Glutamatergic neuron (in vitro differentiated cells): ENCODE measurements at regions not wholly inside any gene's neighbourhood (a gene's known extent, or its start where the extent isn't known, plus 50 kb on each side); places are given as distances from the start of the nearest gene placed in this dataset.

ENCODE experiments used
- DNase-seq: peaks from one replicate; pipeline ENCODE4 v3.0.0; 2022
- H3K27ac Mint-ChIP-seq: one replicate; pipeline ENCODE4 v1.8.0; 2020; ENCODE audit warnings: mild to moderate bottlenecking, mixed read lengths, inconsistent platforms; ENCODE audit not compliant: unreplicated experiment
- H3K27me3 Mint-ChIP-seq: one replicate; pipeline ENCODE4 v1.8.0; 2020; ENCODE audit warnings: mild to moderate bottlenecking, moderate library complexity, mixed read lengths, inconsistent platforms; ENCODE audit not compliant: unreplicated experiment
- H3K36me3 Mint-ChIP-seq: one replicate; pipeline ENCODE4 v1.8.0; 2020; ENCODE audit warnings: mild to moderate bottlenecking, mixed read lengths, inconsistent platforms; ENCODE audit not compliant: unreplicated experiment
- H3K4me1 Mint-ChIP-seq: one replicate; pipeline ENCODE4 v1.8.0; 2020; ENCODE audit warnings: mild to moderate bottlenecking, low read depth, mixed read lengths, inconsistent platforms; ENCODE audit not compliant: unreplicated experiment
- H3K4me3 Mint-ChIP-seq: one replicate; pipeline ENCODE4 v1.8.0; 2020; ENCODE audit warnings: mild to moderate bottlenecking, mixed read lengths, inconsistent platforms; ENCODE audit not compliant: unreplicated experiment
- H3K9me3 Mint-ChIP-seq: one replicate; pipeline ENCODE4 v1.8.0; 2020; ENCODE audit warnings: mild to moderate bottlenecking, moderate library complexity, mixed read lengths, inconsistent platforms; ENCODE audit not compliant: unreplicated experiment
- CTCF ChIP-seq: fragments of 200-600 bp; sonication (generic); IDR thresholded peaks from one replicate; pipeline ENCODE4 v1.5.0; 2021; ENCODE audit not compliant: partially characterized antibody, unreplicated experiment

GRCh38 chr6:54595844-54596243 is 250.7 kb upstream of the FAM83B start:
- DNase-seq, result no peak
- Mint-ChIP-seq H3K27ac (no peak overlapping the region), H3K9me3 (no peaks in the 10 kb centered on the region), H3K4me3 (no peak overlapping the region), H3K36me3 (no peaks in the 10 kb centered on the region), H3K4me1 (no peaks in the 10 kb centered on the region), H3K27me3 (no peaks in the 10 kb centered on the region)
- no peak for TF ChIP-seq CTCF

DNA sequence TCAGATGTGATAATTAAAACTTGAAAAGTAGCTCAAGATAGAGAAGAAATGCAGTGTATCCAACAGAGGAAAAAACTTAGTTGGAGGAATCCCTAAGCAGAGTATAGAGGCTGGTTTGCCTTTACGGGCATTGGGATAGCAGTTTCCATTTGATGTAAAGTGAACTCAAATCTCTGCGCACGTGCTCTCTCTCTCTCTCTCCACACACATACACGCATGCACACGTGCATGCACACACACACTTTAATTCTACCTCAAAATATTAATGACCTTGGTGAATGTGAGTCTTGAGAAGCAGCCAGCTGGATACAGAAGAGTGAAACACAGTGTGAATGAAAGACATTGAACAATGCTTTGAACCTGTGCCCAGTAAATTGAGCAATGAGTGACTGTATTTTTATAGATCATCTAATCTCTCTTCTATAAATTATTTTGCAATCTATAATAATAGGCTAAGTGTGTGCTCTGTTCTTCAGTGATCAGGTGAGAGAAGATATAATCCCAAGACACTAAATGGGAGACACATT is 247.7 kb upstream of the FAM83B start:
- Mint-ChIP-seq H3K27ac (no peak overlapping the region), H3K9me3 (no peaks in the 10 kb centered on the region), H3K4me3 (no peak overlapping the region), H3K36me3 (no peaks in the 10 kb centered on the region), H3K27me3 (no peaks in the 10 kb centered on the region), H3K4me1 (peaks cover 3% of the 10 kb centered on the region)
- no peak for DNase-seq
- TF ChIP-seq CTCF, result no peak

GRCh38 chr6:54601600-54602300 is 244.8 kb upstream of the FAM83B start:
- Mint-ChIP-seq H3K27me3 (no peaks in the 10 kb centered on the region), H3K4me1 (peaks cover 3% of the 10 kb centered on the region), H3K27ac (peak overlapping the region; percentile 72), H3K9me3 (peaks cover 1% of the 10 kb centered on the region), H3K4me3 (peak overlapping the region; percentile 32), H3K36me3 (no peaks in the 10 kb centered on the region)
- no peak for TF ChIP-seq CTCF
- no peak for DNase-seq

DNA sequence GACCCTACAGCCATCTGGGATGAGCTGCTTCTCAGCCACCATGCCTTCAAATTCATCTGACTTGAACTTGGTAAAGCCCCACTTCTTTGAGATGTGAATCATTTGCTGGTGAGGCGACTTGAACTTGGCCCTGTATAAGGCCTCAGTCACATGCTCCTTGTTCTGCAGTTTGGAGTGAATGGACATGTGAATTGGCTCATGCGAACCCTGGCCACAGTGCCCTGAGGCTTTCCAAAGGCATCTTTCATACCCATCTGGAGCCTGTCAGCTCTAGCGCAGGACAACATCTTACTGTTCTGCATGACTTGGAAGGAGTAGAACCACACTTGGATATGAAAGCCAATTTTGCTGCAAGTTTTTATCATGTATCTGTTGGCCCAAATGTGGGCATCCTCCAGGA is 244.0 kb upstream of the FAM83B start:
- Mint-ChIP-seq H3K4me1 (peaks cover 3% of the 10 kb centered on the region), H3K9me3 (peaks cover 1% of the 10 kb centered on the region), H3K36me3 (no peaks in the 10 kb centered on the region), H3K27ac (no peak overlapping the region), H3K4me3 (no peak overlapping the region), H3K27me3 (no peaks in the 10 kb centered on the region)
- DNase-seq, result no peak
- no peak for TF ChIP-seq CTCF

GRCh38 chr6:54609981-54610380 is 236.6 kb upstream of the FAM83B start:
- peaks cover 3% of the 10 kb centered on the region for H3K27me3 Mint-ChIP-seq
- no peak overlapping the region for H3K27ac Mint-ChIP-seq
- no peaks in the 10 kb centered on the region for H3K36me3 Mint-ChIP-seq
- no peaks in the 10 kb centered on the region for H3K4me1 Mint-ChIP-seq
- no peak for TF ChIP-seq CTCF
- no peak overlapping the region for H3K4me3 Mint-ChIP-seq
- no peak for DNase-seq
- peaks cover 1% of the 10 kb centered on the region for H3K9me3 Mint-ChIP-seq
